ENCODE measurements at regions not wholly inside any gene's neighbourhood (a gene's known extent, or its start where the extent isn't known, plus 50 kb on each side); places are given as distances from the start of the nearest gene placed in this dataset.

GRCh38 chr2:60071490-60071831, 482.0 kb downstream of the BCL11A start:
- TF ChIP-seq CTCF (IDR thresholded peaks at IDR 0.05) (no peak), POLR2A (IDR thresholded peaks at IDR 0.05) (no peak)
